Progenitor cell of endocrine pancreas (in vitro differentiated cells): ENCODE measurements at regions not wholly inside any gene's neighbourhood (a gene's known extent, or its start where the extent isn't known, plus 50 kb on each side); places are given as distances from the start of the nearest gene placed in this dataset.
"Not testable (repeated sequence)": the region's sequence is repeated elsewhere in the genome, so short reads cannot be mapped to it uniquely, and the experiment has no call there.

Source experiments
- DNase-seq: peaks from one replicate; pipeline ENCODE4 v3.0.0; 2021; ENCODE audit warnings: low spot score; ENCODE audit not compliant: unreplicated experiment
- H3K27ac Mint-ChIP-seq: 2 replicates; pipeline ENCODE4 v1.8.0; 2021; ENCODE audit warnings: mild to moderate bottlenecking, moderate library complexity, mixed read lengths
- H3K27me3 Mint-ChIP-seq: 2 replicates; pipeline ENCODE4 v1.8.0; 2021; ENCODE audit warnings: mixed read lengths
- H3K36me3 Mint-ChIP-seq: 2 replicates; pipeline ENCODE4 v1.8.0; 2022; ENCODE audit warnings: mixed read lengths; ENCODE audit not compliant: insufficient read depth
- H3K4me1 Mint-ChIP-seq: 2 replicates; pipeline ENCODE4 v1.8.0; 2021; ENCODE audit warnings: low read depth, mixed read lengths
- H3K4me3 Mint-ChIP-seq: 2 replicates; pipeline ENCODE4 v1.8.0; 2021; ENCODE audit warnings: low read depth, mild to moderate bottlenecking, moderate library complexity, mixed read lengths
- H3K9me3 Mint-ChIP-seq: 2 replicates; pipeline ENCODE4 v1.8.0; 2021; ENCODE audit warnings: low read depth, mixed read lengths
- TF ChIP-seq, protein P1 (sequence below): fragments of 200-600 bp; sonication (generic); IDR thresholded peaks from one replicate; pipeline ENCODE4 v1.5.0; 2021; ENCODE audit warnings: antibody characterized with exemption, mild to moderate bottlenecking; ENCODE audit not compliant: unreplicated experiment

DNA sequence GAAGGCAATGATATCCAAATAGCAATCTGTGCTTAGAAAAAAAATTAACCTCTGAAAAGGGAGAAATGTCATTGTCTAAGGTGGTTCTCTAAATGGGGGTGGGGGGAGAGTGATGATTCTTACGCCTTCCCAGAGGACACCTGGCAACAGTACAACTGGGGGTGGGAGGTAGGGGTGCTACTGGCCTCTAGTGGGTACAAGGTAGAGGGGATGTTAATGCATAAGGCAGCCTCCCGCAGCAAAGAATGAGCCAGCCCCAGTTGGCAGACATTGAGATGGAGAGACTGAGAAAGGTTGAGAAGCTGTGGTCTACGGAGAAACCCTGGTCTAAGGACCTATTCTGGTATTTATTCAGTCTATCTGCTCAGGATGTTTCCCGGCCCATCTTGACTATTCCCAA is 472.2 kb upstream of the RUNX1 start:
- Mint-ChIP-seq H3K27me3 (no peaks in the 10 kb centered on the region), H3K4me3 (no peak overlapping the region), H3K4me1 (peaks cover 15% of the 10 kb centered on the region), H3K36me3 (no peaks in the 10 kb centered on the region), H3K27ac (no peak overlapping the region), H3K9me3 (no peaks in the 10 kb centered on the region)
- no peak for DNase-seq
- TF ChIP-seq, protein P1, sequence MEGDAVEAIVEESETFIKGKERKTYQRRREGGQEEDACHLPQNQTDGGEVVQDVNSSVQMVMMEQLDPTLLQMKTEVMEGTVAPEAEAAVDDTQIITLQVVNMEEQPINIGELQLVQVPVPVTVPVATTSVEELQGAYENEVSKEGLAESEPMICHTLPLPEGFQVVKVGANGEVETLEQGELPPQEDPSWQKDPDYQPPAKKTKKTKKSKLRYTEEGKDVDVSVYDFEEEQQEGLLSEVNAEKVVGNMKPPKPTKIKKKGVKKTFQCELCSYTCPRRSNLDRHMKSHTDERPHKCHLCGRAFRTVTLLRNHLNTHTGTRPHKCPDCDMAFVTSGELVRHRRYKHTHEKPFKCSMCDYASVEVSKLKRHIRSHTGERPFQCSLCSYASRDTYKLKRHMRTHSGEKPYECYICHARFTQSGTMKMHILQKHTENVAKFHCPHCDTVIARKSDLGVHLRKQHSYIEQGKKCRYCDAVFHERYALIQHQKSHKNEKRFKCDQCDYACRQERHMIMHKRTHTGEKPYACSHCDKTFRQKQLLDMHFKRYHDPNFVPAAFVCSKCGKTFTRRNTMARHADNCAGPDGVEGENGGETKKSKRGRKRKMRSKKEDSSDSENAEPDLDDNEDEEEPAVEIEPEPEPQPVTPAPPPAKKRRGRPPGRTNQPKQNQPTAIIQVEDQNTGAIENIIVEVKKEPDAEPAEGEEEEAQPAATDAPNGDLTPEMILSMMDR: no peak

DNA sequence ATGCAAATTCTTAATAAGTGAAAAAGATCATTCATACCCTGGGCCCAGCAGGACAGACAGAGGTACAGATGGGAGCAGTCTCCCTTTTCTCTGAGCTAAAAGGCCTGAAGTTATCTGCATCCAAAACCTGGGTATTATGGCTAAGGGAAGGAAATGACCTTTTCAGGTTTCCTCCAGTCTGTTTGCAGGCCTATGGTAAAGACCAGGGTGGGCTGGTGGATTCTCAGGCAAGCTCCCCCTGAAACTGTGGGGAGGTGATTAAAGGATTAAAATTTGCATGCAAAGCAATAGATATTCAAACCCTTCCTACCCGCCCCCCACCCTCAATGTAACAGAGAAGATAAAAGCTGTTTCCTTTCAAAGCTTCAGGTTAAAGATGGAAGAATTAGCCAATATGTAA is 471.8 kb upstream of the RUNX1 start:
- H3K4me1 Mint-ChIP-seq: peaks cover 15% of the 10 kb centered on the region
- TF ChIP-seq, protein P1: no peak
- H3K27ac Mint-ChIP-seq: no peak overlapping the region
- H3K4me3 Mint-ChIP-seq: no peak overlapping the region
- no peaks in the 10 kb centered on the region for H3K36me3 Mint-ChIP-seq
- H3K9me3 Mint-ChIP-seq: no peaks in the 10 kb centered on the region
- no peak for DNase-seq
- no peaks in the 10 kb centered on the region for H3K27me3 Mint-ChIP-seq

DNA sequence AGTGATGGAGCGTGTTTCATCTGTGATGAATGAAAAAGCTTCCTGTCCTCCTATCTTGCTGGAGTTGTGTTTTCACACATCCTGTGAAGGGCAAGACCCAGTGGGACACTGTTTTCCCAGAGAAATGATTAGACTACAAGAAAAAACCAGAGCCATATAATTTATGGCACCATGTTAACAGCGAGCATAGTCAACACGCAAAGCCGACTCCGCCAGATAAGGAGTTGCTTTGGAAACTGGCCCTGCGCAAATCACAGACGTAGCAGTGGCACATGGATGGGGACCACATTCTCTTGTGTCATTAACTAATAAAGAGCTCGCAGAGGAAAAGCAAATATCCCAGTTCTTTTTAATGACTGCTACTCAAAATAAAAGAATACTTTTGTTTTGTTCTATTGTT is 471.2 kb upstream of the RUNX1 start:
- TF ChIP-seq, protein P1: no peak
- Mint-ChIP-seq H3K9me3 (no peaks in the 10 kb centered on the region), H3K27me3 (no peaks in the 10 kb centered on the region), H3K4me3 (no peak overlapping the region), H3K27ac (no peak overlapping the region), H3K4me1 (peaks cover 13% of the 10 kb centered on the region), H3K36me3 (no peaks in the 10 kb centered on the region)
- no peak for DNase-seq

DNA sequence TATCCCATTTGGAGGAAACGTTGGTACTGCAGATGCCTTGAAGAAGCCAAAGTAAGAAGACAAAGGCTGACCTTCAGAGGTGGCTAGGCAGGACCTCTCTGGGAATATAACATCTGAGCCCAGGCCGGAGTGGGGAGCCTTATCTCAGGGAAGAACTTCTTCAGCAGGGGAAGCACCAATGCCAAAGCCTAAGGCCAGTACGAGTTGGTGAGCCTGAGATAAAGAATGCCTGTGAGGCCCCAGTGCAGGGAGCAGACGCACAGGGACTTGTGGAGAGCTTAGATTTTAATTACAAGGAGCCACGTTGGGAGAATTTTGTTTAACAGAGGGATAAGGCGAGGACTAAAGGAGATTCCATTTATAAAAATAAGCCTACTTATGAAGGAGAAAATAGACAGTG is 468.8 kb upstream of the RUNX1 start:
- Mint-ChIP-seq H3K4me1 (peaks cover 13% of the 10 kb centered on the region), H3K27me3 (no peaks in the 10 kb centered on the region), H3K36me3 (no peaks in the 10 kb centered on the region), H3K9me3 (no peaks in the 10 kb centered on the region), H3K4me3 (no peak overlapping the region), H3K27ac (no peak overlapping the region)
- DNase-seq: no peak
- TF ChIP-seq, protein P1: no peak

DNA sequence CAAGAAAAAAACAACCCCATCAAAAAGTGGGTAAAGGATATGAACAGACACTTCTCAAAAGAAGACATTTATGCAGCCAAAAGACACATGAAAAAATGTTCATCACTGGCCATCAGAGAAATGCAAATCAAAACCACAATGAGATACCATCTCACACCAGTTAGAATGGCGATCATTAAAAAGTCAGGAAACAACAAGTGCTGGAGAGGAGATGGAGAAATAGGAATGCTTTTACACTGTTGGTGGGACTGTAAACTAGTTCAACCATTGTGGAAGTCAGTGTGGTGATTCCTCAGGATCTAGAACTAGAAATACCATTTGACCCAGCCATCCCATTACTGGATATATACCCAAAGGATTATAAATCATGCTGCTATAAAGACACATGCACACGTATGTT is 467.2 kb upstream of the RUNX1 start:
- peaks cover 13% of the 10 kb centered on the region for H3K4me1 Mint-ChIP-seq
- not testable (repeated sequence) for H3K9me3 Mint-ChIP-seq, H3K27ac Mint-ChIP-seq, H3K36me3 Mint-ChIP-seq, DNase-seq, H3K27me3 Mint-ChIP-seq, H3K4me3 Mint-ChIP-seq

DNA sequence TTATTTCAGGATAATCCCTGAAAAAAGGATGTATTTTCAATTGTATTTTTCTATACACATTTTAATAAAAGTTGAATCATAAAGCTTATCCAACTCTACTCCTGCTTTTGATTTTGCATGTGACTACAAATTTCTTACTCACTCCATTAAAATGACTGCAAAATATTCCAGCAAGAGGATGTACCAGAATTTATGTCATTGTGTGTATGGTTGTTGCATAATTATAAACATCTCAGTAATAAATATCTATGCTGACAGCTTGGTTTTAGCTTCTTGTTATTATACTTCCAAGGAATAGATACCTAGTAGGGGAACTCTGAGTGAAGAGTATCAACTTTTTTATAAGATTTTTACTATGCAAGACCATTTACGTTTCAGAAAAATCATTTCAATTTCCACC is 463.2 kb upstream of the RUNX1 start:
- Mint-ChIP-seq H3K4me1 (peaks cover 2% of the 10 kb centered on the region), H3K36me3 (no peaks in the 10 kb centered on the region), H3K9me3 (no peaks in the 10 kb centered on the region), H3K27me3 (no peaks in the 10 kb centered on the region), H3K4me3 (no peak overlapping the region), H3K27ac (no peak overlapping the region)
- TF ChIP-seq, protein P1: no peak
- DNase-seq: no peak
